SK-N-SH (cell line): ENCODE measurements at regions not wholly inside any gene's neighbourhood (a gene's known extent, or its start where the extent isn't known, plus 50 kb on each side); places are given as distances from the start of the nearest gene placed in this dataset.

Source experiments
- CTCF ChIA-PET: fragments of 300-600, 350-600 bp; formaldehyde crosslinking; extraction: SDS; loops from one replicate; lab custom pipeline; 2021; lab: Yijun Ruan, JAX
- POLR2A ChIA-PET: fragments of 350-600 bp; sonication (Branson Sonifier 250); formaldehyde crosslinking; extraction: SDS; loops from one replicate; lab custom pipeline; 2020; ENCODE audit warnings: antibody characterized with exemption, inconsistent platforms; lab: Yijun Ruan, JAX
- DNase-seq: peaks from one replicate; pipeline ENCODE4 v3.0.0; 2012
- H2AFZ ChIP-seq: fragments of 200-600 bp; sonication (generic); 2 replicates; pipeline ENCODE4 v1.8.1; 2016; ENCODE audit warnings: antibody characterized with exemption, mild to moderate bottlenecking, low read depth
- H3F3A ChIP-seq: fragments of 200-600 bp; sonication (generic); replicated peaks from 2 replicates; pipeline ENCODE3; 2016; ENCODE audit warnings: antibody characterized with exemption, mild to moderate bottlenecking; ENCODE audit not compliant: insufficient read depth
- H3K27ac ChIP-seq, 2 experiments: fragments of 200-500 bp in 1 of 2; fragments of 200-600 bp in 1 of 2; sonication (Bioruptor generic) in 1 of 2; sonication (generic), shearing (Covaris generic) in 1 of 2; 2 replicates each; pipeline versions ENCODE4 v1.5.1 to v1.6.1; 2014 to 2016; ENCODE audit warnings: low read depth in 2 of 2, inconsistent platforms in 1 of 2, low read length in 1 of 2, mild to moderate bottlenecking in 1 of 2, mixed read lengths in 1 of 2
- H3K27me3 ChIP-seq: fragments of 200-600 bp; sonication (generic), shearing (Covaris generic); 2 replicates; pipeline ENCODE4 v1.6.1; 2016; ENCODE audit warnings: mixed run types; ENCODE audit not compliant: insufficient read depth
- H3K36me3 ChIP-seq, 2 experiments: fragments of 200-500 bp in 1 of 2; fragments of 200-600 bp in 1 of 2; sonication (Bioruptor generic) in 1 of 2; sonication (generic) in 1 of 2; replicated peaks in 1 of 2; 2 replicates each; pipeline versions ENCODE3 to v1.5.1; 2014 to 2016; ENCODE audit warnings: low read length in 1 of 2, mild to moderate bottlenecking in 1 of 2; ENCODE audit not compliant: insufficient read depth in 2 of 2, control insufficient read depth in 1 of 2
- H3K4me1 ChIP-seq, 2 experiments: fragments of 200-500 bp in 1 of 2; fragments of 200-600 bp in 1 of 2; sonication (Bioruptor generic) in 1 of 2; sonication (generic), shearing (Covaris generic) in 1 of 2; 2 replicates each; pipeline versions ENCODE4 v1.5.1 to v1.6.1; 2014 to 2016; ENCODE audit warnings: low read depth in 1 of 2, low read length in 1 of 2, mixed run types in 1 of 2; ENCODE audit not compliant: insufficient read depth in 2 of 2, control insufficient read depth in 1 of 2
- H3K4me2 ChIP-seq: fragments of 200-600 bp; sonication (generic), shearing (Covaris generic); 2 replicates; pipeline ENCODE4 v1.6.1; 2017; ENCODE audit warnings: mixed run types
- H3K4me3 ChIP-seq, 2 experiments: fragments of 200-500 bp in 1 of 2; fragments of 200-600 bp in 1 of 2; sonication (Bioruptor generic) in 1 of 2; sonication (generic), shearing (Covaris generic) in 1 of 2; 2 replicates each; pipeline versions ENCODE4 v1.5.1 to v1.8.1; 2014 to 2016; ENCODE audit warnings: low read depth in 2 of 2, inconsistent platforms in 1 of 2, low read length in 1 of 2, mild to moderate bottlenecking in 1 of 2, mixed read lengths in 1 of 2, moderate library complexity in 1 of 2
- H3K79me2 ChIP-seq: fragments of 200-600 bp; sonication (generic); 2 replicates; pipeline ENCODE4 v1.8.1; 2017; ENCODE audit warnings: mild to moderate bottlenecking; ENCODE audit not compliant: insufficient read depth
- H3K9ac ChIP-seq: fragments of 200-600 bp; sonication (generic); 2 replicates; pipeline ENCODE4 v1.6.1; 2017; ENCODE audit warnings: mixed run types
- H3K9me2 ChIP-seq: fragments of 200-600 bp; sonication (generic); 2 replicates; pipeline ENCODE4 v1.6.1; 2017; ENCODE audit warnings: mixed run types
- H3K9me3 ChIP-seq: fragments of 200-600 bp; sonication (generic); 2 replicates; pipeline ENCODE4 v1.6.1; 2017; ENCODE audit warnings: mixed run types, mild to moderate bottlenecking, moderate library complexity
- H4K20me1 ChIP-seq: fragments of 200-600 bp; sonication (generic); 2 replicates; pipeline ENCODE4 v1.6.1; 2017; ENCODE audit warnings: mild to moderate bottlenecking, mixed run types; ENCODE audit not compliant: insufficient read depth
- CHD2 ChIP-seq: fragments of 150-350 bp; IDR thresholded peaks from 2 replicates; pipeline ENCODE4 v1.6.1; 2018; ENCODE audit warnings: low read length; ENCODE audit not compliant: partially characterized antibody
- ELF1 ChIP-seq: IDR thresholded peaks from 2 replicates; pipeline ENCODE4 v1.4.0; 2012
- EZH2phosphoT487 ChIP-seq: fragments of 200-600 bp; sonication (generic); IDR thresholded peaks from 2 replicates; pipeline ENCODE4 v1.6.1; 2017; ENCODE audit warnings: low read depth, mixed run types, mild to moderate bottlenecking, antibody characterized with exemption, moderate library complexity, borderline replicate concordance
- FOXJ3 ChIP-seq: sonication (generic); formaldehyde crosslinking; IDR thresholded peaks from 2 replicates; pipeline ENCODE4 v1.5.1; 2020; ENCODE audit warnings: mild to moderate bottlenecking, missing genetic modification reagents
- GABPA ChIP-seq: IDR thresholded peaks from 2 replicates; pipeline ENCODE4 v1.4.0; 2012; ENCODE audit warnings: low read depth, mild to moderate bottlenecking
- GATA2 ChIP-seq: sonication (generic); formaldehyde crosslinking; IDR thresholded peaks from 2 replicates; pipeline ENCODE4 v1.5.0; 2020; ENCODE audit warnings: mild to moderate bottlenecking, missing genetic modification reagents
- MEF2A ChIP-seq: IDR thresholded peaks from 2 replicates; pipeline ENCODE4 v1.4.0; 2012; ENCODE audit warnings: low read depth, borderline replicate concordance
- NFIC ChIP-seq: IDR thresholded peaks from 2 replicates; pipeline ENCODE4 v1.4.0; 2012; ENCODE audit warnings: borderline replicate concordance
- NRF1 ChIP-seq: IDR thresholded peaks from 2 replicates; pipeline ENCODE4 v1.6.1; 2012; ENCODE audit warnings: low read depth, mild to moderate bottlenecking, low read length
- RAD21 ChIP-seq: IDR thresholded peaks from 2 replicates; pipeline ENCODE4 v1.6.1; 2012; ENCODE audit warnings: mild to moderate bottlenecking, low read length
- RCOR1 ChIP-seq: fragments of 150-350 bp; IDR thresholded peaks from 2 replicates; pipeline ENCODE4 v1.6.1; 2017; ENCODE audit warnings: antibody characterized with exemption, low read length
- RFX5 ChIP-seq: IDR thresholded peaks from 2 replicates; pipeline ENCODE4 v1.6.1; 2012; ENCODE audit warnings: mild to moderate bottlenecking, improper control_type of control experiment, low read length
- RXRA ChIP-seq: IDR thresholded peaks from 2 replicates; pipeline ENCODE4 v1.4.0; 2012; ENCODE audit warnings: low read depth, mild to moderate bottlenecking, borderline replicate concordance
- TAF1 ChIP-seq: IDR thresholded peaks from 2 replicates; pipeline ENCODE4 v1.6.1; 2012; ENCODE audit warnings: low read depth, mild to moderate bottlenecking, low read length, moderate library complexity, borderline replicate concordance
- YY1 ChIP-seq: IDR thresholded peaks from 2 replicates; pipeline ENCODE4 v1.4.0; 2012; ENCODE audit warnings: low read depth, mild to moderate bottlenecking
- WGBS: methylation state at CpG from one replicate; pipeline ENCODE4 v1.1.6; 2017; ENCODE audit warnings: low lambda C conversion rate; 5-methylcytosine and 5-hydroxymethylcytosine counted together
- TF ChIP-seq, protein P1 (sequence below): IDR thresholded peaks from 2 replicates; pipeline ENCODE4 v1.4.0; 2012; ENCODE audit warnings: low read depth, borderline replicate concordance
- TF ChIP-seq, protein P2 (sequence below): fragments of 150-350 bp; IDR thresholded peaks from 2 replicates; pipeline ENCODE4 v1.6.1; 2017; ENCODE audit warnings: antibody characterized with exemption, low read length, low read depth, borderline replicate concordance
- TF ChIP-seq, protein P3 (sequence below): IDR thresholded peaks from 2 replicates; pipeline ENCODE4 v1.4.0; 2012; ENCODE audit warnings: low read depth, borderline replicate concordance
- TF ChIP-seq, protein P4 (sequence below): fragments of 150-350 bp; IDR thresholded peaks from 2 replicates; pipeline ENCODE4 v1.6.1; 2016; ENCODE audit warnings: mild to moderate bottlenecking, low read depth, low read length

DNA sequence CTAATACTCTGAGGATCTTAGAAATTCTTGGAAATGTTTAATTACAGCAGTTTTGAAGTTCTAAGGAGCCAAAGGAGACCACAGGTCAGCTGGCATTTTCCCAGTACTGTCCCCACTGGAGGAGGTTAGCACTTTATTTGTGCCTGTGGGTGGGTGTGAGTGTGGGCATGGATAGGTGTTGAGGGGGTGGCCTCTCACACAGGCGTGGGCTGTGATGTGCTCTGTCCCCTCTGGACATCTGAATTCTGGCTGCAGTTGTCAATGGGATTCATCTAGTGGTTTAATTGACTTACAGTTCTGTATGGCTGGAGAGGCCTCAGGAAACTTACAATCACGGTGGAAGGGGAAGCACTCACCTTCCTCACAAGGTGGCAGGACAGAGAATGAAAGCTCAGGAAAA, 135.4 kb upstream of the NAMPT start:
- ChIA-PET CTCF (no interaction called here), POLR2A (no interaction called here)
- no peak overlapping the region for H3K4me2 ChIP-seq
- DNase-seq, result no peak
- H3F3A ChIP-seq, result peaks cover 22% of the 10 kb centered on the region
- peaks cover 13% of the 10 kb centered on the region for H3K9me3 ChIP-seq
- no peaks in the 10 kb centered on the region for H3K9me2 ChIP-seq
- peaks cover 11 to 29% of the 10 kb centered on the region in 2 experiments for H3K4me1 ChIP-seq
- H3K27me3 ChIP-seq, result no peaks in the 10 kb centered on the region
- no peak overlapping the region; the same call in 1 of the 2 replicates for H2AFZ ChIP-seq
- 62% methylated on average over 2 of the region's 2 CpGs for WGBS
- no peak overlapping the region for H3K9ac ChIP-seq
- no peaks in the 10 kb centered on the region for H3K79me2 ChIP-seq
- H3K4me3 ChIP-seq, result no peak overlapping the region
- no peaks in the 10 kb centered on the region for H4K20me1 ChIP-seq
- H3K36me3 ChIP-seq, result no peaks in the 10 kb centered on the region
- TF ChIP-seq TAF1, result no peak
- no peak for TF ChIP-seq RXRA
- TF ChIP-seq FOXJ3, result no peak
- no peak for TF ChIP-seq RFX5
- TF ChIP-seq, protein P1, sequence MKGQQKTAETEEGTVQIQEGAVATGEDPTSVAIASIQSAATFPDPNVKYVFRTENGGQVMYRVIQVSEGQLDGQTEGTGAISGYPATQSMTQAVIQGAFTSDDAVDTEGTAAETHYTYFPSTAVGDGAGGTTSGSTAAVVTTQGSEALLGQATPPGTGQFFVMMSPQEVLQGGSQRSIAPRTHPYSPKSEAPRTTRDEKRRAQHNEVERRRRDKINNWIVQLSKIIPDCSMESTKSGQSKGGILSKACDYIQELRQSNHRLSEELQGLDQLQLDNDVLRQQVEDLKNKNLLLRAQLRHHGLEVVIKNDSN, result no peak
- no peak for TF ChIP-seq GABPA
- no peak for TF ChIP-seq CHD2
- TF ChIP-seq, protein P2, sequence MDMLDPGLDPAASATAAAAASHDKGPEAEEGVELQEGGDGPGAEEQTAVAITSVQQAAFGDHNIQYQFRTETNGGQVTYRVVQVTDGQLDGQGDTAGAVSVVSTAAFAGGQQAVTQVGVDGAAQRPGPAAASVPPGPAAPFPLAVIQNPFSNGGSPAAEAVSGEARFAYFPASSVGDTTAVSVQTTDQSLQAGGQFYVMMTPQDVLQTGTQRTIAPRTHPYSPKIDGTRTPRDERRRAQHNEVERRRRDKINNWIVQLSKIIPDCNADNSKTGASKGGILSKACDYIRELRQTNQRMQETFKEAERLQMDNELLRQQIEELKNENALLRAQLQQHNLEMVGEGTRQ, result no peak
- no peak for TF ChIP-seq NFIC
- no peak for TF ChIP-seq NRF1
- no peak for TF ChIP-seq EZH2phosphoT487
- TF ChIP-seq ELF1, result no peak
- no peak for TF ChIP-seq GATA2
- TF ChIP-seq RAD21, result no peak
- H3K27ac ChIP-seq, result peak overlapping the region in 1 of 2 experiments; percentile 78; a peak in 1 of 4 replicates

DNA sequence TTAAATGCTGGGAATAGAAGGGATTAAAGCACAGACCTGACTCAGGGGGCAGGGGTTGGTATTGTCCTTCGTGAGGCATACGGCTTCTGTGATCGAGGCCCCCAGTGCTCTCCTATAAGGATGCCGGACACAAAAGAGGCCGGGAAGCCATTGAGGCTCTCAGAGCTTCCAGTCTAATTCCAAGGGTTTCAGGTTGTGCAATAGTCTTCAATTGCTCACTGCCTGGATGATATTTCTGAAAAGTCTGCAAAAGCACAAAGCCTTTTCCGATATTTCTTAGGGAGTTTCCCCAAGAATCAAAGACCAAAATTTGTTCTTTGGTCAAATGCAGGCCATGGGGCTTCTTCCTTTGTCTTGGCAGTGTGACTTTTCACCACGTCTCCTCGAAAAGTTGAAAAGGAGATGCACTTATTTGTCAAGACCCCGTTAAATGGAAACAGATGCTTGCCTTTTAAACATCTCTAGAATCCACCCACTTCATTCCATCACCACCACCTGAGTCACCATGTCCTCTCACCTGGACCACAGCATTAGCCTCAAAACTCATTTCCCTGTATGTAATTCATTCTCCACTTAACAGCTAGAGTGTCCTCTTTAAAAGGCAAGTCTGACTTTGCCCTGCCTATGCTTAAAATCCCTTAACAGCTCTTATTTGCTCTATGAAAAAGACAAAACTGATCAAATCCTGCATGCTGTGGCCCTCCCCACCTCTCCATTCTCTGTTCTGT, 134.8 kb upstream of the NAMPT start:
- Histone ChIP-seq H2AFZ (no peak overlapping the region), H4K20me1 (no peaks in the 10 kb centered on the region), H3K36me3 (no peaks in the 10 kb centered on the region), H3K27me3 (no peaks in the 10 kb centered on the region), H3K9me2 (no peaks in the 10 kb centered on the region), H3K9me3 (peaks cover 18% of the 10 kb centered on the region), H3K79me2 (no peaks in the 10 kb centered on the region), H3K4me1 (peaks cover 11 to 25% of the 10 kb centered on the region in 2 experiments), H3K4me2 (no peak overlapping the region), H3K4me3 (no peak overlapping the region), H3K9ac (no peak overlapping the region), H3F3A (peaks cover 17% of the 10 kb centered on the region)
- POLR2A ChIA-PET, result no interaction called here
- TF ChIP-seq RCOR1, result no peak
- TF ChIP-seq, protein P3, sequence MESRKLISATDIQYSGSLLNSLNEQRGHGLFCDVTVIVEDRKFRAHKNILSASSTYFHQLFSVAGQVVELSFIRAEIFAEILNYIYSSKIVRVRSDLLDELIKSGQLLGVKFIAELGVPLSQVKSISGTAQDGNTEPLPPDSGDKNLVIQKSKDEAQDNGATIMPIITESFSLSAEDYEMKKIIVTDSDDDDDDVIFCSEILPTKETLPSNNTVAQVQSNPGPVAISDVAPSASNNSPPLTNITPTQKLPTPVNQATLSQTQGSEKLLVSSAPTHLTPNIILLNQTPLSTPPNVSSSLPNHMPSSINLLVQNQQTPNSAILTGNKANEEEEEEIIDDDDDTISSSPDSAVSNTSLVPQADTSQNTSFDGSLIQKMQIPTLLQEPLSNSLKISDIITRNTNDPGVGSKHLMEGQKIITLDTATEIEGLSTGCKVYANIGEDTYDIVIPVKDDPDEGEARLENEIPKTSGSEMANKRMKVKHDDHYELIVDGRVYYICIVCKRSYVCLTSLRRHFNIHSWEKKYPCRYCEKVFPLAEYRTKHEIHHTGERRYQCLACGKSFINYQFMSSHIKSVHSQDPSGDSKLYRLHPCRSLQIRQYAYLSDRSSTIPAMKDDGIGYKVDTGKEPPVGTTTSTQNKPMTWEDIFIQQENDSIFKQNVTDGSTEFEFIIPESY, result no peak
- TF ChIP-seq TAF1, result no peak
- TF ChIP-seq, protein P4, sequence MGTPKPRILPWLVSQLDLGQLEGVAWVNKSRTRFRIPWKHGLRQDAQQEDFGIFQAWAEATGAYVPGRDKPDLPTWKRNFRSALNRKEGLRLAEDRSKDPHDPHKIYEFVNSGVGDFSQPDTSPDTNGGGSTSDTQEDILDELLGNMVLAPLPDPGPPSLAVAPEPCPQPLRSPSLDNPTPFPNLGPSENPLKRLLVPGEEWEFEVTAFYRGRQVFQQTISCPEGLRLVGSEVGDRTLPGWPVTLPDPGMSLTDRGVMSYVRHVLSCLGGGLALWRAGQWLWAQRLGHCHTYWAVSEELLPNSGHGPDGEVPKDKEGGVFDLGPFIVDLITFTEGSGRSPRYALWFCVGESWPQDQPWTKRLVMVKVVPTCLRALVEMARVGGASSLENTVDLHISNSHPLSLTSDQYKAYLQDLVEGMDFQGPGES, result no peak
- TF ChIP-seq ELF1, result no peak
- no peak for TF ChIP-seq YY1
- TF ChIP-seq MEF2A, result no peak
- TF ChIP-seq, all 33 proteins: peak for 0
- DNase-seq, result no peak
- WGBS, result 82% methylated on average over 9 of the region's 9 CpGs
- CTCF ChIA-PET, result no interaction called here
- no peak overlapping the region for H3K27ac ChIP-seq
